Erythroblast (primary cell): ENCODE measurements at regions not wholly inside any gene's neighbourhood (a gene's known extent, or its start where the extent isn't known, plus 50 kb on each side); places are given as distances from the start of the nearest gene placed in this dataset.

ENCODE experiments used
- DNase-seq, 2 experiments: peaks; one replicate each; lab custom pipeline; 2025; lab: John Stamatoyannopoulos, UW
- GATA1 ChIP-seq: IDR thresholded peaks from 2 replicates; pipeline ENCODE4 v1.6.1; 2011; ENCODE audit warnings: low read depth, mild to moderate bottlenecking, control low read depth, low read length, moderate library complexity
- POLR2A ChIP-seq: IDR thresholded peaks from 2 replicates; pipeline ENCODE4 v1.6.1; 2011; ENCODE audit warnings: mild to moderate bottlenecking, low read length

DNA sequence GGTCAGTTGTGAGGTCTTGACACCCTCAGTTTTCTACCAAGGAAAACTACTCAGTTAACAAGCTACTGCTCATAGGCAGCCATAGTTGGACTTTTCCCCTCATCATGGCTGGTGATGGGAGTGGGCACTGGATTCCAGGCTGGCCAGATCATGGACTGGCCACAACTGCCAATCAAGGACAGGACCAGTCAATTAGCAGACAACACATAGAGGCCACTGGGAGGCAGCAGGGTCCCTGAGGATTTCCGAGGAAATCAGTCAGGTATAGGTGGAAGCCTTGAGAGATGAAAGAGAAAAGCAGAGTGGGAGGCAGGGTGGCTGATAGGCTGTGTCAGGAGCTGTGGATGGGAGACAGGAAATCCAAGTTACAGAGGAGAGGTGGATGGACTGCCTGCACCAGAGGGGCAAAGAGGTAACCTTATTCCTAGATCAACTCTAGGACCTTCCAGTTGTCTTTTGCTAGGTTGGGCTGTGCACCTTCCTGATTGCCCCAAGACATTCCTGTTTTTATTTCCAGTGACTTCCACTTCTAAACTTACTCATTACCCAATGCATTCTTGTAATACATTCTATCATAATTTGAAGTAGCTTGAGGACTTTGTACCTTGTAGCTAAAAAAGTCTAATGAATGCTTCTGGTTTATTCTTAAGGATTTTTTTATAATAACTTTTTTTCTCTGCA, 361.8 kb downstream of the KCNRG start:
- DNase-seq, result peak in 1 of 2 experiments; percentile 5
- TF ChIP-seq POLR2A, result no peak
- TF ChIP-seq GATA1, result no peak

DNA sequence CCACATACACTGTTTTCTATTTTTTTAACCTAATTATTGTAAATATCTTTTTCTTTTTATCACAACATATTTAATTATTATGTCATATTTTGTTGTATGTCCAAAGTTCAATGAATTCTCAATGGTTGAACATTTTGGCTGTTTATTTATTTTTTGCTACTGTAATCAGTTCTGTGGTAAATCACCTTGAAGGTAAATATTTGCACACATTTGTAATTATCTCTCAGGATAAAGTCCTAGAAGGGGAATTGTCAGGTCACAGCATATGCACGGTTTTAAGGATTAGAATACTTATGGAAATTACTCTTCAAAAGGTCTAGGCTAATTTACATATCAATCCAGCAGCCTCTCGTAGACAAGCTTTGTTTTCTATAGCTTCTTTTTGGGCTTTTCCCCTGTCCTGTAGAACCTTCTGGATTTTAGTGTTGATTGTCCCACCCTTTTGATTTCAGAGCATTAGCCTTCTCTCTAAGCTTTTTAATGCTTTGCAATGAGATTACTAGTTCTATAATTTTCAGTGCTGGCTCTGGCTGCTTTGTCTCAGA, 362.6 kb downstream of the KCNRG start:
- DNase-seq, result no peak
- TF ChIP-seq GATA1 (no peak), POLR2A (no peak)

DNA sequence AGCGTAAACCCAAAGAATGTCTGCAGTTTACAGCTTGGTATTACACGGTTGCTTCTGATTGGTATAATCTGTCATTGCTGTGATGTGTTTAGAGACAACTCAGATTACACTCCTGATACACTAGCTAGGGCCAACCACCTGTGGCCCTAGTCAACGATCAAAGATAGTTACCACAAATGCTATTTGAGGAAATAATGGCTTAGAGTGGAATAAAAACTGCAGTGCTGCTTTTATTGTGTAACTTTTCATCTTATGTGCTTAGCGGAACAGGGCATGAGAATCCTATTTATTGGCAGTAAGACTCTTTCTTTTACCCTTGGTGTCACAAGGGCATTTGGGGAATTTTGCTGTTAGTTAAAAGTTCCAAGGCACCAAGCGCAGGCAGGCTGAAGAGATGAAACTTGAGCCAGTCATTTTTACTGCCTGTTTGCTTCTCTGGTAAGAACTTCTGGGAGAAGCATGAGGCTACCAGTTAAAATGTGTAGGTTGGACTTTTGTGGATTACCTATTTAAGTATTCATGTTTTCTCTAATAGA, 363.3 kb downstream of the KCNRG start:
- DNase-seq, result no peak
- TF ChIP-seq GATA1 (no peak), POLR2A (no peak)

DNA sequence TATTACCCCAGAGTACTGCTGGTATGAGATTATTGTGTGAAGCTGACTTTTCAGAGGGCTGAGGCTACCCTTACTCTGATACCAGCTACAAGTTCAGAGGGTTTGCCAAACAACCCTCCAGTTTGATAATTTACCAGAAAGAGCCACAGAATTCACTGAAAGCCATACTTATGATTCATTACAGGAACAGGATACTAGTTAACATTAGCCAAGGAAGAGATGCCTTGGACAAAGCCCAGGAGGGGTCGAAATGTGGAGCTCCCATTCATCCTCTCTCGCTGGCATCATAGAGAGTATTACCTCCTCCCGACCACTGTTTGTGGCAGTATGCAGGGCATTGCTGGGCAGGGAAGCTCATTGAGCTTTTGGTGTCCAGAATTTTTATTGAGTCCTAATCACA, 364.3 kb downstream of the KCNRG start:
- no peak for TF ChIP-seq GATA1
- no peak for TF ChIP-seq POLR2A
- no peak for DNase-seq

DNA sequence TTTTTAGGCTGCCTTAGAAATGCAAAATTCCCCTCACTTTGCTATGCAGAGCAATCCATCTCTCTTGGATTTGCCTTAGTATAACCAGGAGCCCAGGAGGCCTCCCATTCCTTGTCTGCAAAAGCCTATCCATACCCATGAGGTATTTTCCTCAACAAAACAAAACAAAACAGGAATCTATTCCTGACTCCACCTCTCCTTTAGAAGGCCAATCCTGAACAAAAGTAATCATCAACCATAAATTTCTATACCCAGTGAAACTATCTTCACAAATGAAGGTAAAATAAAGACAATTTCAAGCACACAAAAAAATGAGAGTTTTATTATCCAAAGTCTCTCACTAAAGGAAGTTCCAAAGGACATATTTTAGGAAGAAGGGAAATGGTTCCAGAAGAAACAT, 365.7 kb downstream of the KCNRG start:
- TF ChIP-seq GATA1, result no peak
- TF ChIP-seq POLR2A, result no peak
- DNase-seq, result no peak

DNA sequence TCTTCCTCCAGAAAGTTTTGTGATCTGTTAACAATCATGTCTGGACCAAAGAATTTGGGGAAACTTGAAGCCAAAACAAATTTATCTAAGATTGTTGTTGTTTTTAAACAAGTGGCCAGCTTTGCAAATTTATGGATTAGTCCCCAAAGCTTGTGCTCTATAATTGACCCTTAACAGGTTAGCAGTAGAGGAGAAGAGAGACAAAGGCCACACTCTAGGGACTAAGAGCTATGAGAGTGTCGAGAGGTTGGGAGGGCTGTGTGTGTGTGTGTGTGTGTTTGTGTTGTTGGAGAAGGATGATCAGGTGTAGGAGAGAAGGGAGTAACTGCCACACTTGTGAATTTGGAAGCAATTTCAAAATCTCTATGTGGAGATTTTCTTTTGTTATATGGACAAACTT, 367.3 kb downstream of the KCNRG start:
- DNase-seq, result no peak
- no peak for TF ChIP-seq POLR2A

DNA sequence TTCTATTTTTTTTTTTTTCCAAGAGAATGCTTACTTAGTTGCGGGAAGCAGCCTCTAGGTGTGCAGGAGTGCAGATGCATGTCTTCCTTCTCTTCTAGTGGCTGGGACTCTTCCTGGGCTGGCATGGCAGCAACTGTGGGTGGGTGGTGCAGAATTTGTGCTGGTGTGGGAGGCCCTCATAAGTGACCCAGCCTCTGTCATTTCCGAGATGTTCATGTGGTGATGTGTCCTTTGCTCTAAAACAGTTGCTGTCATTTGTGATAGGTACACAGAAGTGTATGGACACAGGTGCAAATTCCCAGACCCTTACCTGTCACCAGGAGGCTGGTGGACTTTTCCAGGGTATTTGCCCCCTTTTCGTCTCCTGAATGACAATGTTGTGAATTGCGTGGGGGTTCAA, 367.7 kb downstream of the KCNRG start:
- DNase-seq, result no peak
- TF ChIP-seq POLR2A (no peak), GATA1 (no peak)

DNA sequence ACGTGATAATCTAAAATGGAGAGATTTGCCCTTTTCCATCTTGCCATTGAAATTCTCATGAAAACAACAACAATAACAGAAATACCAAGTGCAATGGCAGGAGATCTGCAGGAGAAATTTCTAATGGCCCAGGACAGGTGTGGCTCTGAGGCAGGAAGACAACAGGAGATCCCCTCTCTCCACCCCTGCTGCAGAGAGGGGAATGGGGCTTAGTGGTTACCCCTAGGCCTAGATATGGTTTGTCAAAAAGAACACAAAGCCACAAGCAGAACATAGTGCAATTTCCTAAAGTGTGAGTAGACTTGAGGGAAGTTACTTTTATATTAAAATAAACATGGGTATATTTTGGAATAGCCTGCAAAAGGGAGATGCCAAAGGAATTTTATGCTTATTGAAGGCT, 369.5 kb downstream of the KCNRG start:
- TF ChIP-seq GATA1, result no peak
- TF ChIP-seq POLR2A, result no peak
- no peak for DNase-seq

DNA sequence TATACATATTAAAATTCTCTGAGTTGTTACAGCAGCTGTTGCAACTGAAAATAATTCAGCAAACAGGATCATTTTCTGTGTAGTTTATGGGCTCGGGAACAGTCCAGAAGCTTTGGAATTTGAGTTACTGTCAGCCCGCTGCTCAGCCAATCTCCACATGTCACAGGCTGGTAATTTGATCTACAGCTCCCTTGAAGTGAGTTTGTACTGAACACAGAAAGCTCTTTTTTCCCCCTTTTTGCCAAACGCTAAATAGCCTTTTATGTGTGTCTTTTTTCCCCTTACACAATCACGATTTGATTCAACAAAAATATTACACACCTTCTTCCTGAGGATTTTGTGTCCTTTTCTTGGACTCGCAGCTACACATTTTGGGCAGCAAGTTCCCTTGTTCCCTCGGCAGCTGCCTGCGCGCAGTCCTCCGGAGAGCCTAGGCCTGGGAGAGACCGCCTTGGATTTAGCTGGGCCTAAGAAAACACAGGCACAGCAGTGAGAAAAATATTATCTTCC, 371.4 kb downstream of the KCNRG start:
- TF ChIP-seq GATA1 (no peak), POLR2A (no peak)
- DNase-seq, result no peak

DNA sequence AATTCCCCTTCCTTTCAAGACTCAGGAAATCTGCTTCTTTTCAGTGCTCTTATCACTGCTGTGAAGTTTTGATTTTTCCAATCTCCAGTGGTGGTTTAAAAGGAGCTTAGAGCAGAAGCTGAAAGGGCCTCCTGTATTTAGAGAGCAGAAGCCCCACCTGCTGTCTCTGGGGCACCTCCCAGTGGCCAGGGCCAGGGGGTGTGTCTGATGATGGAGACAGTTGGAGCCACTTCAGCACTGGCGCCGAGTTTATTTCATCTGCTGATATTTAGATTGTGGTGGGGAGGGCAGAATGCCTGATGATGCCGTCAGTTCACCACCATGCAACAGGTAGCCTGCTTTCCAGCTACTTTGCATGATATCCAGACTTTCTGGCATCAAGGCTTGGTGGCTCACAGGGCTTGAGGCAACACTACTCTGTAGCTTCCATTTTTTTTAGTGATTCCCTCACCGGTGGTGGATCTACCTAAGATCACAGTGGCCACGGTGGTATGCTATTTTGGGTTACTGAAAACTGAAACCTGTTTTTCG, 371.9 kb downstream of the KCNRG start:
- peak in 1 of 2 experiments; percentile 9 for DNase-seq

DNA sequence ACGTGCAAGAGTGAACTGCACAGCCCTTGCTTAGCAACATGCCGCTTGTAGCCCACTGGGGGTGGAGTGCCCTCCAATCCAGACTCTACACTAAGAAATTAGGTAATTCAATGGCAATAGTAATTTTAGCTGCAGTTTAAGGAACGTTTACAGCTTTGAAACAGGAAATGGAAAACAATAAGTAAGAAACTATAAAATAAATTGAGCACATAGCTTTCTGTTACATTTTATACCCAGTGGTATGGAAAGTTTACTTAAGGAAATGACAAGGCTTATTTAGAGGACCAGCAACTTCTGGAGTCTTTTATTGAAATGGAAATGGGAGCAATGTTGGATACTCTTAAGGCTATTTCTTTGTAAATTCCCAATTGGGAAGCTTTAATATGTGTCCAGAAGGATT, 373.2 kb downstream of the KCNRG start:
- TF ChIP-seq GATA1, result no peak
- no peak for TF ChIP-seq POLR2A
- DNase-seq, result no peak

More for the DNA sequence above, 371.9 kb downstream of the KCNRG start:
- no peak for TF ChIP-seq POLR2A
- no peak for TF ChIP-seq GATA1

DNA sequence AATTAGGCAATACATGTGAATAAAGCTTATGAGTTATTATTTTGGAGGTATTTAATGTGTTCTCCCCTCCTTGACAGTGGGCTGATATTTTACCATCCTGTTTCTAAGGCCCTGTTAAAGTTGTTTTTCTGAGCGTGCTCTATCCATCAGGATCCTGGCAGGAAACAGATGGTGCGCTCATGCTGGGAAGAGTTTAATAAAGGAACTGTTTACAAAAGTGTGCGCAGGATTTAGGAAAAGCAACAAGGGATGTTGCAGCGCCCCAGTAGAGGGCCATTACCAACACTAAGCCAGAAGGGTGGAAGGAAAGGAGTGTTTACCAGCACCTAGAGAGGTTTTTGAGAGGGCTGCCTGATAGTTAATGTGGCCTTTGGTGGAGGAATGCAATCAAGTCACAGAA, 374.5 kb downstream of the KCNRG start:
- no peak for TF ChIP-seq GATA1
- TF ChIP-seq POLR2A, result no peak
- DNase-seq, result no peak

DNA sequence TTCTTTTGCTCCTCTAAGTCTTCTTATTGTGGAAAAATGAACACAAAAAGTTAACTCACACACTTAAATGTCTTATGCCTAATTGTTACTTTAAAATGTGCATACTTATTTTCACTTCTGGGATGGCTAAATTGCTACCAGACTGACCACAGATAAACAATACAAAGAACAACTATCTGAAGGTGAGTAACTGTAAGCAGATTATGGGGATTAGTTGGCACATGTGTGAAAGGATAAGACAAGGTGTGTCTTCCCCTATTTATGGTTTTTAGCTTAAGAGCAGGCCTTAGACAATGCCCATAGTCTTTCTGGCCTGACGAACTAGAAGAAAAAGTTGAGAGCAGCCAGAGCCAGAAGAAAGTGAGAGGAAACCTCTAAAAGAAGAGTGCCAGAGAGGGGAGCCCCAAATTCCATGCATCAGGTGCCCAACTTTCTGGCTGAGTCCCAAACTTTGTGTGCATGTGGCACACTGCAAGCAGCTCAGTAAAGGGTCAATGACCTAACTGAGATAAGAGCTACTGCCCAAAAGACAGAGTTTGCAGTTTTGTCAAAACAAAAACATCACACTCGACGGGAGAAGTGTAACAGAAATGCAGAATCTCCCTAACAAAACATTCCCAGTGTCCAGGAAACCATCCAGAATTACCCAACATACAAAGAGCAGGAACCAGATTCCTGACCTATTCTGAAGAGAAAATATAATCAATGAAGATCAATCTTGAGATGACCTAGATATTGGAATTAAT, 375.4 kb downstream of the KCNRG start:
- no peak for DNase-seq
- TF ChIP-seq POLR2A, result no peak
- no peak for TF ChIP-seq GATA1

DNA sequence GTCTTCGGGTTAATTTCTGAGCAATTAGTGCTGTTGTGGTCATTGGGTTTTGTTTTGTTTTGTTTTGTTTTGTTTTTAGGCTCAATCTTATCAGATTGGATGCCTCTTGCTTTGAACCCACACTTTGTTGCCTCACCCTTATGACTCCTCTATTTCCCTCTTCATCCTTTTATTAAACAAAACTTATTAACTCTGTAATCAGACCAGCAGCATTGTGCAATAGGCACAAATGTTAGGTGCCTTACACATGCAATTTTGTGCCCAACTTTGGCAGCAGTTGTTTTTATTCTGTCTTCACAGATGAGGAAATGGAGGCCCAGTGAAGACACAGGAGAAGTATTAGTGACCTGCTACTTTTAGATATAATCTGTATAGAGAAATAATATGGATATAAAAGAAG, 377.7 kb downstream of the KCNRG start:
- TF ChIP-seq POLR2A (no peak), GATA1 (no peak)

DNA sequence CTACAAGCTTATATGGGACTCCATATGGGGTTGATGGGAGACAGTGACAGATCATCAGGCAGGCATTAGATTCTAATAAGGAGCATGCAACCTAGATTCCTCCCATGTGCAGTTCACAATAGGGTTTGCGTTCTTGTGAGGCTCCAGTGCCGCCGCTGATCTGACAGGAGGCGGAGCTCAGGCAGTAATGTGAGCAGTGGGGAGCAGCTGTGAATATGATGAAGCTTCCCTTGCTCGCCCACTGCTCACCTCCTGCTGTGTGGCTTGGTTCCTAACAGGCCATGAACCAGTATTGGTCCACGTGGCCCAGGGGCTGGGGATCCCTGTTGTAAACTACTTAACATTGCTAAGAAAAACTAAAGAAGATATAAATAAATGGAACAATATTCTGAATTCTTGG, 378.4 kb downstream of the KCNRG start:
- DNase-seq, result no peak
- no peak for TF ChIP-seq GATA1
- no peak for TF ChIP-seq POLR2A

More for the DNA sequence above, 377.7 kb downstream of the KCNRG start:
- DNase-seq, result no peak
